Mucosa of descending colon (tissue), 3 donors: ENCODE measurements at regions not wholly inside any gene's neighbourhood (a gene's known extent, or its start where the extent isn't known, plus 50 kb on each side); places are given as distances from the start of the nearest gene placed in this dataset.

Experiments
- ATAC-seq: fragments of 200-7000 bp; cut with Tn5 transposase; one replicate; pipeline ENCODE4 v1.9.1; 2020; ENCODE audit warnings: mild to moderate bottlenecking, moderate library complexity
- DNase-seq, 3 donors: peaks; one replicate each; pipeline ENCODE4 v3.0.0-alpha.2; 2020
- H3K36me3 ChIP-seq: fragments of 200-600 bp; one replicate; pipeline ENCODE4 v1.8.0; 2021; ENCODE audit warnings: low read depth, mild to moderate bottlenecking
- H3K4me1 ChIP-seq: fragments of 200-600 bp; one replicate; pipeline ENCODE4 v1.8.0; 2021; ENCODE audit warnings: low read depth, mild to moderate bottlenecking
- H3K4me3 ChIP-seq: fragments of 200-600 bp; one replicate; pipeline ENCODE4 v1.8.0; 2021; ENCODE audit warnings: mild to moderate bottlenecking
- H3K9me3 ChIP-seq: fragments of 200-600 bp; one replicate; pipeline ENCODE4 v1.8.0; 2021; ENCODE audit warnings: mild to moderate bottlenecking
- CTCF ChIP-seq: fragments of 200-600 bp; IDR thresholded peaks from one replicate; pipeline ENCODE4 v1.8.0; 2022; ENCODE audit warnings: antibody characterized with exemption, mild to moderate bottlenecking
- intact Hi-C, 2 donors: fragments of 100-400 bp; cut with DNase I in 1 of 2; cut with micrococcal nuclease in 1 of 2; formaldehyde crosslinking; loops; one replicate each; pipeline versions ENCODE4 v1.11.0 to v1.11.1; 2022; cut with DNase I, micrococcal nuclease
- donor health status: DM: no; HTN: no; CAD: no; lungs with moderate emphysema.
- donor health status: DM: no; HTN: no; CAD: no.
- donor health status: DM: no; HTN: yes; CAD: no.

GRCh38 chr11:81487109-81487508, 1246.6 kb downstream of the FAM181B start:
- TF ChIP-seq CTCF = no peak

GRCh38 chr11:81484196-81484595, 1249.5 kb downstream of the FAM181B start:
- no peak overlapping the region for H3K4me3 ChIP-seq
- intact Hi-C loops = no loop called here
- H3K36me3 ChIP-seq = no peaks in the 10 kb centered on the region
- no peak for DNase-seq
- no peaks in the 10 kb centered on the region for H3K4me1 ChIP-seq
- no peaks in the 10 kb centered on the region for H3K9me3 ChIP-seq
- TF ChIP-seq CTCF = no peak
- no peak for ATAC-seq

More at GRCh38 chr11:81487109-81487508, 1246.6 kb downstream of the FAM181B start:
- Histone ChIP-seq H3K4me1 (no peaks in the 10 kb centered on the region), H3K9me3 (no peaks in the 10 kb centered on the region), H3K4me3 (no peak overlapping the region), H3K36me3 (no peaks in the 10 kb centered on the region)
- ATAC-seq (no peak), DNase-seq (no peak)
- intact Hi-C loops = no loop called here

GRCh38 chr11:81477277-81477676, 1256.4 kb downstream of the FAM181B start:
- H3K36me3 ChIP-seq = no peaks in the 10 kb centered on the region
- no peak for ATAC-seq

GRCh38 chr11:81476345-81476744, 1257.3 kb downstream of the FAM181B start:
- no peaks in the 10 kb centered on the region for H3K9me3 ChIP-seq
- TF ChIP-seq CTCF = no peak
- DNase-seq = no peak
- no peaks in the 10 kb centered on the region for H3K36me3 ChIP-seq
- no peak for ATAC-seq
- H3K4me3 ChIP-seq = no peak overlapping the region
- intact Hi-C loops = no loop called here
- H3K4me1 ChIP-seq = no peaks in the 10 kb centered on the region

More at GRCh38 chr11:81477277-81477676, 1256.4 kb downstream of the FAM181B start:
- no peak for DNase-seq
- Histone ChIP-seq H3K4me1 (no peaks in the 10 kb centered on the region), H3K9me3 (no peaks in the 10 kb centered on the region), H3K4me3 (no peak overlapping the region)
- intact Hi-C loops = no loop called here
- no peak for TF ChIP-seq CTCF

- no peak for TF ChIP-seq CTCF
- H3K36me3 ChIP-seq = no peaks in the 10 kb centered on the region
- intact Hi-C loops = no loop called here
- ATAC-seq (no peak), DNase-seq (no peak)
- H3K9me3 ChIP-seq = no peaks in the 10 kb centered on the region
- H3K4me3 ChIP-seq = no peak overlapping the region
- no peaks in the 10 kb centered on the region for H3K4me1 ChIP-seq
Measured at GRCh38 chr11:81472646-81473045, 1261.0 kb downstream of the FAM181B start.

- intact Hi-C loops = no loop called here
- ATAC-seq (no peak), DNase-seq (peak in 2 of 3 donors; percentile 17 to 21)
- TF ChIP-seq CTCF = no peak
- no peaks in the 10 kb centered on the region for H3K9me3 ChIP-seq
- H3K36me3 ChIP-seq = no peaks in the 10 kb centered on the region
- no peaks in the 10 kb centered on the region for H3K4me1 ChIP-seq
- no peak overlapping the region for H3K4me3 ChIP-seq
Measured at GRCh38 chr11:81470446-81470845, 1263.2 kb downstream of the FAM181B start.
